Parathyroid adenoma (tissue), 2 donors: ENCODE measurements at regions not wholly inside any gene's neighbourhood (a gene's known extent, or its start where the extent isn't known, plus 50 kb on each side); places are given as distances from the start of the nearest gene placed in this dataset.
"Not testable (repeated sequence)": the region's sequence is repeated elsewhere in the genome, so short reads cannot be mapped to it uniquely, and the experiment has no call there.

Experiments
- H2AFZ ChIP-seq: fragments of 300-600 bp; sonication (generic); one replicate; pipeline ENCODE4 v1.7.0; 2017; ENCODE audit warnings: antibody characterized with exemption, mild to moderate bottlenecking
- H3K27ac ChIP-seq: fragments of 300-600 bp; sonication (generic); one replicate; pipeline ENCODE4 v1.7.0; 2017
- H3K27me3 ChIP-seq: fragments of 300-600 bp; sonication (generic); one replicate; pipeline ENCODE4 v1.7.0; 2017; ENCODE audit warnings: low read length; ENCODE audit not compliant: control insufficient read depth, insufficient read depth
- H3K36me3 ChIP-seq: fragments of 300-600 bp; sonication (generic); one replicate; pipeline ENCODE4 v1.7.0; 2017; ENCODE audit warnings: low read length; ENCODE audit not compliant: control insufficient read depth, insufficient read depth
- H3K4me1 ChIP-seq: fragments of 300-600 bp; sonication (generic); one replicate; pipeline ENCODE4 v1.7.0; 2017; ENCODE audit warnings: control low read depth
- H3K4me2 ChIP-seq: fragments of 300-600 bp; sonication (generic); one replicate; pipeline ENCODE4 v1.7.0; 2017; ENCODE audit warnings: low read length
- H3K4me3 ChIP-seq: fragments of 300-600 bp; sonication (generic); one replicate; pipeline ENCODE4 v1.7.0; 2017; ENCODE audit warnings: low read depth, low read length
- H3K79me2 ChIP-seq: fragments of 300-600 bp; sonication (generic); one replicate; pipeline ENCODE4 v1.7.0; 2017; ENCODE audit warnings: control low read depth
- H3K9ac ChIP-seq: fragments of 300-600 bp; sonication (generic); one replicate; pipeline ENCODE4 v1.7.0; 2017; ENCODE audit warnings: mild to moderate bottlenecking
- H3K9me3 ChIP-seq: fragments of 300-600 bp; sonication (generic); one replicate; pipeline ENCODE4 v1.7.0; 2017; ENCODE audit warnings: low read length; ENCODE audit not compliant: control insufficient read depth
- donor health status: primary hyperparathyroidism.

DNA sequence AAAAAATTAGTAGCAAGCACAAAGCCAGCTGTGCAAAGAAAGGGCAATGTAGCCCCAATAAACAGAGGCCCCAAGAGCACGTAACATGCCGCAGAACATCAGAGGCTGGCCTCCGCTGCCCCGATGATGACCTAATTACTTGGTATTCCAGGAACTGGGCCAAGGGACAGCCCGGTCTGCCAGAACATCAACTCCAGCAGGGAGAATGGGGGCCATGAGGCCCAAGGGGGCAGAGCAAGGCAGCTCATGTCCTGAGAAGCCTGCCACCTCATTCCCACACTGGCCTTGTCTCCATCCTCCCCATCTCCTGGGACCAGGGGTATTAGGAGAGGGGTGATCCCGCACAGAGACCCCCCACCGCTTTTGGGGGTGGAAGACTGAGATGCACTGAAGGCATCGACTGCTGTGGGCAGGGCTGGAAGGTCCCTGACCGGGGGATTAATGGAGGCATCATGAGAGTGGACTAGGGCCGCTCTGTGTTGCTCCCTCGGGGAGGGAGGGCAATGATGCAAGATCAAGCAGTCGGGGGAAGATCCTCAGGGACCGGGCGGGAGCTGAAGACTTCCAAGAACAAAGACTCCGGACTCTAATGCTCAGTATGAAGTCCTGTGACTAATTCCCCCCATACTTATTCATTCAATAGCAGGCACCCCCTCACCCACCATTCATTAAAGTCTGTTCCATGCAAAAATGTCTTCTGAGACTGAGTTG is 192.3 kb downstream of the BCL2L11 start:
- H3K36me3 ChIP-seq, H2AFZ ChIP-seq, H3K4me1 ChIP-seq, H3K27ac ChIP-seq, H3K9me3 ChIP-seq, H3K4me2 ChIP-seq, H3K9ac ChIP-seq, H3K27me3 ChIP-seq, H3K4me3 ChIP-seq, H3K79me2 ChIP-seq: not testable (repeated sequence)

DNA sequence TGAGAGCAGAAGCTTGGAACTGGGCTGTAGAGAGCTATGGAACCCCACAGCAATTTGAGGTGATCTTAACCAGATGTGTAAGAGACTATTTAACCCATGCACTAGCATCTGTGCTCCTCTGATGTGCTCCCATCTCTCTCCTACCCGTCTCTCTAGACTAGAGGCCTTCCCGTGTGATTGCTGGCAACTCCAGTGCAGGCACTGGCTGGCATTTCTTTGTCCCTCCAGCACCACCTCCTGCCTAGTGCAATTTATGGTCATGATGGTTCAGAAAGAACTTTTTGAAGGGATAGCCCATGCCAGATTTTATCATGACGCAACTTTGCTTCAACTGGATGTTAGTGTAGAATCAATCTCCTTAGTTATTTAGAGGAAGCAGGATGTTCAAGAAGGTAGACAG is 193.0 kb downstream of the BCL2L11 start:
- not testable (repeated sequence) for H3K27ac ChIP-seq, H3K79me2 ChIP-seq, H3K4me2 ChIP-seq, H3K9ac ChIP-seq, H3K27me3 ChIP-seq, H3K4me3 ChIP-seq, H2AFZ ChIP-seq, H3K36me3 ChIP-seq, H3K4me1 ChIP-seq, H3K9me3 ChIP-seq

DNA sequence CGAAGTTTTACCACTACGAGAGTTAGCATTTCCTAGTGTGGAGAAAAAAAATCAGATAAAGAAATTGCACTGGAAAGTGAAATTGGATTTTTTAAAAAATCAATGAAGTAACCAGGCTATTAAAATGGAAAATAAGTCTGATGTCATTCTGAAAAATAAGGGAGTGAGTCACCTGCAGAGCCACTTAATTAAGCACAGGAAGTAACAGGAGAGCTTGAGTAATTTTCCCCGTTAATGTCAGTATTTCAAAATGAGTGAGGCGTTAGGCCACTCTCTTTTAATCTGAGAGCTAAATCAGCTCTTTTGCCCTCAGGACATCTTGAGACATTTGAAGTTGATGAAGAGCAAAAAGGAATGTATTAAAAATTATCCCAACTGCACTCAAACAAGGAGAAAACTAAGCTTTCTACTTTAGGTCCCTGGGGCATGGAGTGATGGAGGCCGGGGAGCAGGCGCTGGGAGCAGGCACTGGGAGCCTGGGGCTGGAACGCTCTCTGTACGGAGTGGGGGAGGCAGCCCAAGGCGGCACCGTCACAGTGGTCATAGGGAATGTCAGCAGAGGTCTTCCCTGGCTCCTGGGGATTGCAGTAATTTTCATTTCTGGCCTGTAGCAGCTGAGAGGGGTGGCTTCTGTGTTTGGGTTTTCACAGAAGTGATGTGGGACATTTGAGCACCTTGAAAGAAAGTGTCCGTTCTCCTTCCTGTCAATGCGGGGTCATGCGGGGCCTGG is 194.6 kb downstream of the BCL2L11 start:
- H3K79me2 ChIP-seq, H2AFZ ChIP-seq, H3K9ac ChIP-seq, H3K4me1 ChIP-seq, H3K36me3 ChIP-seq, H3K4me3 ChIP-seq, H3K27ac ChIP-seq, H3K4me2 ChIP-seq, H3K27me3 ChIP-seq, H3K9me3 ChIP-seq: not testable (repeated sequence)

GRCh38 chr2:111316221-111316741 is 195.6 kb downstream of the BCL2L11 start:
- H3K27me3 ChIP-seq, H3K9me3 ChIP-seq, H3K4me2 ChIP-seq, H3K4me3 ChIP-seq, H3K4me1 ChIP-seq, H3K79me2 ChIP-seq, H2AFZ ChIP-seq, H3K9ac ChIP-seq, H3K36me3 ChIP-seq, H3K27ac ChIP-seq: not testable (repeated sequence)

DNA sequence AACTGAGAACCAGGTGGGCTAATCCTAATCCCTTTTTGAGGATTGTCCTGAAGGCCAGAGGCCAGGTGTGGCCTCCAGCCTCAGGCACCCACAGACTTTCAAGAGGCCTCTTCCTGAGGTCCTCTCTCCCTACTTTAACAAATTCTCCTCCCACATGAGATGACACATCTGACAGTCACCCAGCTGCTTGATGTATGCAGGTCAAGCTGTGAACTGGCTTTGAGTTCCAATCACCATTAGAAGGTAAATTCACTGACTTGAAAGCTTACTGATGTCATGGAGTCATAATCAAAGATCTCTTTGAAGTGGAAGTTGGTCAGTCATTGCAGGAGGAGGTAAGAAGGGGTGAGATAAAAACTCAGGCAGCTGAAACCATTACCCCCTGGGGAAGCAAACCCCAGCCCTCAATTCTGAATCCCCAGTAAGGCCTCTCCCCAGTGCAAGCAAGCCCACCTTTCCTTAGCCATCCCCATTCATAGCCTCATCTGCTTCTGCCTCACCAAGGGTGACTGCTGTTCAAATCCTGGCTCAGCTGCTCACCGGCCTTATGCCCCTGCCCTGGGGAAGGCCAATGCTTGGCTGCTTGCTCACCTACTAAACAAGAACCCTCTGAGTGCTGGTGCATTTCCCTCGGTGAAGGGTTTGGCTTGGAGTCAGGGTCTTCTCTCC is 196.3 kb downstream of the BCL2L11 start:
- H3K9me3 ChIP-seq, H3K9ac ChIP-seq, H3K27me3 ChIP-seq, H3K4me1 ChIP-seq, H3K36me3 ChIP-seq, H3K4me2 ChIP-seq, H3K4me3 ChIP-seq, H3K27ac ChIP-seq, H2AFZ ChIP-seq, H3K79me2 ChIP-seq: not testable (repeated sequence)

GRCh38 chr2:111319552-111319951 is 198.8 kb downstream of the BCL2L11 start:
- H3K27me3 ChIP-seq, H3K36me3 ChIP-seq, H3K4me1 ChIP-seq, H3K27ac ChIP-seq, H3K9ac ChIP-seq, H3K9me3 ChIP-seq, H3K4me2 ChIP-seq, H3K79me2 ChIP-seq, H2AFZ ChIP-seq, H3K4me3 ChIP-seq: not testable (repeated sequence)

GRCh38 chr2:111320264-111320663 is 199.6 kb downstream of the BCL2L11 start:
- H3K79me2 ChIP-seq, H3K9me3 ChIP-seq, H3K27ac ChIP-seq, H3K4me2 ChIP-seq, H3K4me3 ChIP-seq, H3K9ac ChIP-seq, H3K36me3 ChIP-seq, H2AFZ ChIP-seq, H3K4me1 ChIP-seq, H3K27me3 ChIP-seq: not testable (repeated sequence)

DNA sequence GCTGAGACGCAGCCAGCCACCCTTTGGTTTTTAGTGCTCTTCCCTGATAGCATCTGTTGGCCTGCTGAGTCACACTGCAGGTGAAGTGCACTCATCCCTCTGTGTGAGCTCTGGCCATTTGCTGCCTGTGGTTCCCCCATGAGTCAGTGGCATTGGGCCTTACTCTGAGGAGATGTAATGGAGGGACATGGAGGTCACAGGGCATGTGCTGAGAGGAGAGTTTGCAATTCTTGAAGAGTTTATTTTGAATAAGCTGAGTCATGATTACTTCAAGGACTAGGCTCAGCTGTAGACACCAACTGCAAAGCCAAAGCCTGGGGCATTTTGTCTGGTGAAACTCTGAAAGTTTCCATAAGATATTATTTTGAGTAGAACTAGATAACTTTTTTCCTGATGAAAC is 200.3 kb downstream of the BCL2L11 start:
- not testable (repeated sequence) for H3K36me3 ChIP-seq, H3K27ac ChIP-seq, H3K27me3 ChIP-seq, H3K79me2 ChIP-seq, H3K4me2 ChIP-seq, H3K4me1 ChIP-seq, H3K4me3 ChIP-seq, H3K9me3 ChIP-seq, H3K9ac ChIP-seq, H2AFZ ChIP-seq

DNA sequence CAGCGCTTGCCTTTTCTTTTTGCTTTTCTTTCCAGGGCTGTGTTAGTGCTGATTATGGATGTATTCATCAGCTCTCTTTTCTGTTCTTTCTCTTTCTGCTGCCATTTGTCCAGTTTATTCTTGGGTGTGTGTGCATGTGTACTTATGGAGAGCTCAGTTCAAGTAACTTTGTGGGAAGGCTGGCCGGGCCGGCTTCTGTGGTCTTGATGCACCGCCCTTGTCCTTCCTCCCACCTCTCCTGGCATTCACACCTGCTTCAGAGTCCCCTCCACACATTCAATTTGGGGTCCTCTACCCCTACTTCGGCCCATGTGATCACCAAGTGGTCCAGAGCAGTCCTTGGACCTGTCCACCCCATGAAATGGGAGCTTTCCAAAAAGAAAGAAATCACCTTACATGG is 202.7 kb downstream of the BCL2L11 start:
- not testable (repeated sequence) for H3K4me3 ChIP-seq, H3K4me1 ChIP-seq, H3K36me3 ChIP-seq, H3K9me3 ChIP-seq, H2AFZ ChIP-seq, H3K27ac ChIP-seq, H3K79me2 ChIP-seq, H3K9ac ChIP-seq, H3K4me2 ChIP-seq, H3K27me3 ChIP-seq

GRCh38 chr2:111327726-111328125 is 207.0 kb downstream of the BCL2L11 start:
- not testable (repeated sequence) for H3K9me3 ChIP-seq, H3K9ac ChIP-seq, H3K4me1 ChIP-seq, H3K4me2 ChIP-seq, H3K79me2 ChIP-seq, H3K4me3 ChIP-seq, H3K36me3 ChIP-seq, H3K27ac ChIP-seq, H3K27me3 ChIP-seq, H2AFZ ChIP-seq

- H3K4me1 ChIP-seq, H3K4me2 ChIP-seq, H3K9ac ChIP-seq, H3K36me3 ChIP-seq, H3K27me3 ChIP-seq, H3K79me2 ChIP-seq, H3K27ac ChIP-seq, H2AFZ ChIP-seq, H3K4me3 ChIP-seq, H3K9me3 ChIP-seq: not testable (repeated sequence)
Measured at GRCh38 chr2:111329309-111329708, 208.6 kb downstream of the BCL2L11 start.
